HG02610 (cell line): ENCODE measurements at regions not wholly inside any gene's neighbourhood (a gene's known extent, or its start where the extent isn't known, plus 50 kb on each side); places are given as distances from the start of the nearest gene placed in this dataset.
"Not testable (repeated sequence)": the region's sequence is repeated elsewhere in the genome, so short reads cannot be mapped to it uniquely, and the experiment has no call there.

ENCODE experiments used
- ATAC-seq: cut with Tn5 transposase; IDR thresholded peaks from one replicate; pipeline ENCODE4 v1.9.1; 2021; ENCODE audit warnings: mild to moderate bottlenecking, moderate library complexity; ENCODE audit not compliant: unreplicated experiment

DNA sequence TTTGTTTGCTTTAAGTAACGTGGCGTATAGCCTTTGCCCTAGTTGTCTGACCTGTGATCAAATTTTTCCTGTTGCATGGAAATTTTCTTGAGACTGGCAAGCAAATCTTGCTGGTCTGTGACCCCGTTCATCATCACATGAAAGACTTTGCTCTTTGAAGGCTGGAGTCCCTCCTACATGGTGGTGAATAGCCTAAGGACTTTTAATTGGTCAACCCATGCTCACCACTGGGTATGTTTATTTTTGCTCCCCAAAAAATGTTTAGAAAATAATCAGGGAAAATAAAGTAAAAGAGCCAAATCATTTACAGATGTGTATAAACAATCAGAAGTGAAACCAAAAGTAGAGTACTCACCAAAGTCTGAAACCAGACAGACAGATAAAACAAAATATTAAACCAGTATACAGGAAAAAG is 1075.3 kb upstream of the ALCAM start:
- ATAC-seq: peak; percentile 72

DNA sequence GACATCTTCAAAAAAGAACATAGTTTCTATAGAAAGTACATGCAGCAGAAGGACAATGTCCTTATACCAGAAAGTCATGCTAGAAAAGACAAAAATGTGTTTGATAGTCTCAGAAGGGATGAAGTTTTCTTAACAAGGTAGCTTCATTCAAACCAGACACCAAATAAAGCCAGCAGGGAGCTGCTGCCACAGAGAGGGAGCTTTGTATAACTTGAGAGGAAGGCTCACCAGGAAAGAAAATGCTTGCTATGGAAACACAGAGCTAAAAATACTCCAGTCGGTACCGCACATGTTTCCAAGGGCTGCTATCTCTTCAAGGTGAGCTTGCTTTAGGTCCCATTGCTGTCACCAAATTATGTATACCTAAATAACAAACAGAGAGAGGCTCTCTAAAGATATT is 1074.8 kb upstream of the ALCAM start:
- peak; percentile 21 for ATAC-seq

DNA sequence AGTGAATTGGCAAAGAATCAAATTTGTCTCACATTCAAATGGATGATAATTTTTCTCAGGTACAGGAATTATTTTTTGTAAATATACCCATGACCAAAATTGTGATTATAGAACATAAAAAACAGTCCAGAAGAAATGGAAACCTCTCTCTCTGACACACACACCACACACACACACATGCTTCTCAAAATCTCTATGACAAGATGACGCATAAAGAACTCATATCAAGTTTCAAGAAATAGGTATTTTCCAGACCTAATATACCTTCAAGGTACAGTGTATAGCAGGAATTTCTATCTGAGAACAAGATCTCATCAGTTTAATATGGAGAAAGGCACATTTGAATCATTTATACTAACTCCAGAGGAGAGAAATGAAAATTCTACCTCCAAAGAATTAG is 1069.1 kb upstream of the ALCAM start:
- no peak for ATAC-seq

DNA sequence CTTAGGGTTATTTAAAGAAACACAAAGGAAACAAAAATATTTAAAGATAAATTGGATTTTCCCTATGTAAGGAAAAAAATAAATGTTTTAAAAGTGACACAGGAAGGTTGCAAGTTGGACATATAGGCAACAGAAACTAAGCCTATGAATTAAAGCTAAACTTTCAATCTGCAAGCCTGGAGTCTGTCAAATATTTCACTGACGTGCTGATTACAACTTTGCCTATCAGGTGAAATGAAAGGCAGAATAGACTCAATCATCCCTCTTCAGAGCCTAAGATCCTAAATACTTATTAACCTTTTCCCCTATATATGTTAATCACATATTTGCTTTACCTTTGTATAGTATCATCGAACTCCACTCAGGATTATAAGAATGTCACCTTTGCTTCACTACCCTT is 1068.0 kb upstream of the ALCAM start:
- ATAC-seq: no peak

DNA sequence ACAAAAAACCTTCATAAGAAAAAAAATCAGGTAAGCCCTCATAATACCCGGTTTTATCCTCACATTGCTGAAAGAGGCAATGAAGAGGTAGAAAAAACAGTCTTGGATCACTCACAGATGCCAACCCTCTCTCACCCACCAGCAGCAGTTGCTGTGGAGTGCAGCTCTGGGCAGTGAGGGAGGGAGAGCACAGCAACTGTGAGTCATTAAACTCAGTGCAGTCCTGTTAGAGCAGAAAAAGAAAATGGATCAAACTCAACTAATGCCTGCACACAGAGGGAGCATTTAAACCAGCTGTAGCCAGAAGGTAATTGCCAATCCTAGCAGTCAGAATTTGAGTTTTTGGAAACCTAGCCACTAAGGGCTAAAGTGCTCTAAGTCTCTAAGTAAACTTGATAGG is 1050.6 kb upstream of the ALCAM start:
- ATAC-seq: no peak

DNA sequence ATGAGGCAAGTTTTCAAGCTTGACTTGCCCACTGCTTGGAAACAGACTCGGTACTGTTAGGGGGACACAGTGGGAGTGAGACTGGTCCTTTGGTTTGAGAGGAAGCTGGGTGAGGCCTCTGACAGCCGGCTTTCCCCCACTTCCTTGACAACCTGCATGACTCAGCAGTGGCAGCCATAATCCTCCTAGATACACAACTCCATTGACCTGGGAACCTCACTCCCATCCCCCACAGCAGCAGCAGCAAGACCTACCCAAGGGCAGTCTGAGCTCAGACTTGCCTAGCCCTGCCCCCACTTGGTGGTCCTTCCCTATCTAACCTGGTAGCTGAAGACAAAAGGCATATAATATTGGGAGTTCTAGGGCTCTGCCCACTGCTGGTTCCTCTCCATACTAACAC is 1043.5 kb upstream of the ALCAM start:
- ATAC-seq: no peak

DNA sequence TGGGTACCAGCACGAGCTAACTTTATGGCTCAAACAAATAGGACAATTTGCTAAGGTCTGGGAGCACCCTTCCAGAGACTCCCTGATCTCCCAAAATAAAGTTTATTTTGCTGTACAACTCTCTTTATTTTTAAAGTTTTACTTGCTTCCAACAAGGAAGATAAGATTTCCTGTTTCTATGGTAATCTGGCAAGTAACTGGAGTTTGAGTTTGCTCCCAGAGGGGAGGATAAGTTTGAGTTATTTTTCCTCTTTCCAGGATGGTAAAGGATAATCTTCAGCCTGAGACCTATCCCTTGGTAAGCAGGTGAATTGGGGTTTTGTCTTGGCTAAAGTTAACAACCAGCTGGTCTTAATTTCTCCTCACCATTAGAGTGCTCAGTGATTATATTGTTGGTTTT is 1019.4 kb upstream of the ALCAM start:
- no peak for ATAC-seq

DNA sequence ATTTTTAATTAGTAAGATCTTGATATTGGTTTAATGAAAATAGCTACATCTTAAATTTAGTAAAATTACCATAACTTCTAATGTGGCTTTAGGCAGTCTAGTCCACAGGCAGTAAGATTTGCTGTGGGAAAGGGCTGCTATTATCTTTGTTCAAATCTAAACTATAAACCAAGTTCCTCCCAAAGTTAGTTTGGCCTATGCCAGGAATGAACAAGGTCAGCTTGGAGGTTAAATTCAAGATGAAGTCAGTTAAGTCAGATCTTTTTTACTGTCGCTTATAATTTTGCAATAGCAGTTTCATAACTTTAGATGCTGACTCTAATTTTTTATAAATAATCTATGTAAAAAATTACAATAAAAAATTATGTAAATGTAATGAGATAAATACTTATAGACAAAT is 1016.9 kb upstream of the ALCAM start:
- no peak for ATAC-seq

DNA sequence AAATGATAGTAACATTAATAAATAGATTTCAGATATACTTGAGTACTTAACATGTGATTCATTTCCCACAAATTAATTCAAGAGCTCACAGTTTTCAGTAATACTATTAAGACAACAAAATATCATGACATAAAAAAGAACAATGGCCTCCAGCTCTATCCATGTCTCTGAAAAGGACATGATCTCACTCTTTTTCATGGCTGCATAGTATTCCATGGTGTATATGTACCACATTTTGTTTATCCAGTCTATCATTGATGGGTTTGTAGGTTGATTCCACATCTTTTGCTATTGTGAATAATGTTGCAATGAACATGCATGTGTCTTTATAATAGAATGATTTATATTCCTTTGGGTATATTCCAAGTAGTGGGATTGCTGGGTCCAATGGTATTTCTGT is 1012.8 kb upstream of the ALCAM start:
- ATAC-seq: no peak

DNA sequence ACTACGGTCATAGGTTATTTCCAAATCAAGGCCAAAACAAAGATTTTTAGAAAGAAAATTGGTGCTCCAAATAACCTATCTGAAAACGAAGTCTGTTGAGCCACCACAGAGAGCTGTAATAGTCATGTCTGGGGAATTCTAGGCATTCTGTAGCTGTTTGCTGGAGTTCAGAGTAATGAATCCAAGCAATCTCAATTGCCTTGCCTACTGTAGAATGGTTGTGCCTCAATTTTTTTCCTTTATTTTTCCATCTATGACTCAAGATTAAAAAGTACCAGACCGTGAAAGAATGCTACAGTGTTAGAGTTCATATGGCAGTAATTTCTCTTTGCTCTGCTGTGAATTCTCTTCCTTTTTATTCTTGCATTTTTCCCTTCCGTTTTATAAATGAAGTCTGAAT is 1007.2 kb upstream of the ALCAM start:
- no peak for ATAC-seq

DNA sequence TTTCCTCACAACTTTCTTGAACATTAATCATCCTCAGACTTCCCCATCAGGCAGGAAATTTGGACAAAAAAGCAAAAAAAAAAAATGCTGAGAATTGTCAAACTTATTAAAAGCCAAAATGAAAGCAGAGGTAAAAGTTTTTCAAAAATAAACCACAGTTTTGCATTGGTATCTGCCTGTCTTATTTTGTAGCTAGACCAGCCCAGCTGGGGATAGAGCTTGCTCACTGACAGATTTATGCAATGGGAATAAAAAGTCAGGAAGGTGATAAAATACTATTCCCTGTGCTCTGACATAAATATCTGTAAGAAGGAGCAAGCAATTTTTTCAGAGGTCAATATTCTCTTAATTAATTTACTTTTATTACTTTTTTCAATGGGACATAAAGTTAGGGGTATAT is 1006.7 kb upstream of the ALCAM start:
- no peak for ATAC-seq

DNA sequence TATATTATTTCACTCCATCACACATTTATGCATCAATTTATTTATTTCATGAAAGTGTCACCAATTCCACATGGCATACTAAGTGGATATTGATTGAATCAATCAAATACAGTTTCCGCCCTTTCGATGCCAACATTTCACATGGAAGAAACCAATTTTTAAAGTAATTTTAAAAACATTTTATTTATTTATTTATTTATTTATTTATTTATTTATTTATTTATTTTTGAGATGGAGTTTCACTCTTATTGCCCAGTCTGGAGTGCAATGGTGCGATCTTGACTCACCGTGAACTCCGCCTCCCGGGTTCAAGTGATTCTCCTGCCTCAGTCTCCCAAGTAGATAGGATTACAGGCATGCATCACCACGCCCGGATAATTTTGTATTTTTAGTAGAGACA is 1005.0 kb upstream of the ALCAM start:
- not testable (repeated sequence) for ATAC-seq

DNA sequence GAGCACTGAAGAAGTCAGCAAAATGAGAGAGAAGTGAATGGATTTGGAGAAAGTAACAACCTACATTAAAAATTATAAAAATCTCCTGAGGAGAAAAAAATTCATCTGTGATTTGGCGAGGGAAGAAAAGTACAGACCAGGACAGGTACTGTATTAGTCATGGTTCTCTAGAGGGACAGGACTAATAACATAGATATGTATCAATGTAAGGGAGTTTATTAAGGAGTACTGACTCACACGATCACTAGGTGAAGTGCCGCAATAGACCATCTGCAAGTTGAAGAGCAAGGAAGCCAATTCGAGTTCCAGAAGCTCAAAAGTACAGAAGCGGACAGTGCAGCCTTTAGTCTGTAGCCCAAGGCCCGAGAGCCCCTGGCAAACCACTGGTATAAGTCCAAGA is 1004.4 kb upstream of the ALCAM start:
- no peak for ATAC-seq

DNA sequence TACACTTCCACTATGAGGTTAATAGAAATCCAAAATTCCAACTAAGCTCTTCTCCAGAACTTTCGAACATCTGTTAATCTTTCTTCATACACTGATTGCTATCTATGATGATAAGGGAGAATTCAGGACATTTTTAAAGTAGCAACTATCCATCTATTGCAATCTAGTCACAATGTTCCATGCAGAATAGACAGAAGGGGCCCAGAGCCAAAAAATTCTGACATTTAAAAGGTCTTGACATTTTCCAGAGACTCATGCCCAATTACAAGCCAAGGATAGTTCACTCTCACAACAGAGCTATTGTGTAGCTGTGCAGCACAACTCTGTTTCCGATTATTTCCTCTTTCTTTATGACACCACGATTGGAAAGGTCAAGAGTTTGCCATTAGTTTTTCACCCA is 999.7 kb upstream of the ALCAM start:
- no peak for ATAC-seq

DNA sequence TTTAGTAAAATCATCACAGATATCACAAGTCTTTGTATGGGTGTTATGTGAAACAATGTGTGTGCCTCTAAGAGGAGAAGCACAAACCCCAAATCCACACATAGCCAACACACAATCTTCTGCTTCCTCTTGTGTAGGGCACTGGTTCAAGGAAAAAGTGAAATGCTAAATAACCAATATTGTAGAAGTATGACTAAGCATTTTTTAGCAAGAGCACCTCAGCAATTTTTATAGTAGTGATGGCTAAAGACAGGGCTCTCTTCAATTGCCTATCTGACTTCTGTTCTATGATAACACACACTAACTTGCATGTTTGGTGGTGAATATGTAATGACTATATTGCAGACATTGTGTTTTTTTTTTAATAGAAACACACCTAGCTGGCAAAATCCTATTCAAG is 997.9 kb upstream of the ALCAM start:
- no peak for ATAC-seq

DNA sequence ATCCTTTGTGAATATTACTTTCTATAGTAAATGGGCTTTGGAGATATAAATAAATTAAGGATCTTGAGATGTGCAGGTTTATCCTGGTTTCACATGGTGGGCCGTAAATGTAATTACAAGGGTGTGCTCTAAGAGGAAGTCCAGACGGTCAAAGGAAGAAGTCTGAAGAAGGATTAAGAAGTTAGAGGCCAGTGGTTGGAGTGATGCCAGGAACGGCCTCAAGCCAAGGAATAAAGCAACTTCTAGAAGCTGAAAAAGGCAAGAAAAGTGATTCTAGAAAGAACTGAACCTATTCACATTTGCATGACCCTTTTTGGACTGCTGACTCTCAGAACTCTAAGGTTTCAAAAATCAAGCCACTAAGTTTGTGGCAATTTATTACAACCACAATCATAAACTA is 981.3 kb upstream of the ALCAM start:
- ATAC-seq: no peak

DNA sequence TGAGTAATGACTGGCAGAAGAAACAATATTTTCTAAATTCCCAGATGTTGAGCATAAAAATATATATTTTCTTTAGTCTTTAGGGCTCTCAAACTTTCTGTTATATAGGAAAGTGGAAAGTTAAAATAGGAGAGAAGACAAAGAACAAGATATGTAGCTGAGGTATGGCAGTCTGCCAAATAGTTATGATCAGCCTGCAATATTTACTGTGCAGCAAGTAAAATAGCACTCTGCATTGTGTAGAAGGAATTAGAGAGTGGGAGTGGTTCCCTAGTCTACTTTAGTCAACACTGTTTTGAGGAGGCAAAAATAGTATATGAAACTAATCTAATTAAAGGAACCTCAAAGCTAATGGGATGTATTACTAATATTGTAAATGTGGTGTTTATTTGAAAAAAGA is 978.1 kb upstream of the ALCAM start:
- ATAC-seq: no peak

DNA sequence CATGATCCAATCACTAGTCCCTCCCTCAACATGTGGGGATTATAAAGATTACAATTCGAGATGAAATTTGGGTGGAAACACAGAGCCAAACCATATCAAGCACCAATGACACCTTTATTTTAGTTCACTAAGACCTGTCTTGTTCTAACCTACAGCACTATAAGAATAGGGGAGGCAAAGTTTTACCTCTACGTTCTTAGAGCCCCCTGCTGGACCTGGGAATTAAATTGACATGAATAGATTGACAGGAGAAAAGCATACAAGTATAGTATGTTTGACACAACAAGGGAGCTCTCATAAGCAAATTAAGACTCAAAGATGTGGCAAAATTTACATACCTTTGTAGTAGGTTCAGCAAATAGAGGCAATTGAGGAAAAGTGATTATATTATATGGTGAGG is 974.4 kb upstream of the ALCAM start:
- no peak for ATAC-seq

DNA sequence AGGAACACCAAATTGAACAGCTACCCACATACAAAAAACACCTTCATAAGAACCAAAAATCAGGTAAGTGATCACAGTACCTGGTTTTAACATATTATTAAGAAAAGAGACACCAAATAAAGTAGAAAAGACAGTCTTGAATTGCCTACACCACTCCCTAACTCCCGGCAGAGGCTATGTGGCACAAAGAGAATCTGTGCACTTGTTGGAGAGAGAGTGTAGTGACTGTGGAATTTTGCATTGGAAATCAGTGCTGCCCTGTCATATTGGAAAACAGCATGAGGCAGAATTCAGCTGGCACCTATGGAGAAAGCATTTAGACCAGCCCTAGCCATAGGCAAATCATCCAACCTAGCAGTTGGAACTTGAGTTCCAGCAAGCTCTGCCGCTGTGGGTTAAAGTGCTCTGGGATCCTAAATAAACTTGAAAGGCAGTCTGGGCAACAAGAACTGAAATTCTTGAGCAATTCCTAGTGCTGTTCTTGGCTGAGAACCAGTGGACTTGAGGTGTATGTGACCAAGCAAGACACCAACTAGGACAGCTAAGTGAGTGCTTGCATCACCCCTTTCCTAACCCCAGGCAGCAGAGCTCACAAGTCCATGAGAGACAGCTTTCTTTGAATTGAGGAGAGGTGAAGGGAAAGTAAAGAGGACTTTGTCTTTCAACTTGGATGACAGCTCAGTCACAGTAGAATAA is 969.6 kb upstream of the ALCAM start:
- ATAC-seq: no peak

DNA sequence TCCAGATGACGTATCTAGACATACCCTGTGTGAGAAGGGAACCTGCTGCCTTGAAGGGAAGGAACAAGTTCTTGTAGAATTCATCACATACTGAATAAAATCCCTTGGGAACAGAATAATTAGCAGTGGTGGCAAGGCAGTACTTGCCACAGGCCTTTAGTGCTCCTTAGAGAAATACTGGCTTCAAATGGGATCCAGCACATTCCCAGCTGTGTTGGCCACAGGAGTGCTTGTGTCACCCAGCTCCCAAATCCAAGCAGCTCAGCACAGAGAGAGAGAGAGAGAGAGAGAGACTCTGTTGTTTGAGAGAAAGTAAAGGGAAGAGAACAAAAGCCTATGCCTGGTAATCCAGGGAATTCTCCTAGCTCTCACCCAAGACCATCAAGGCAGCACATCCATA is 969.0 kb upstream of the ALCAM start:
- no peak for ATAC-seq

DNA sequence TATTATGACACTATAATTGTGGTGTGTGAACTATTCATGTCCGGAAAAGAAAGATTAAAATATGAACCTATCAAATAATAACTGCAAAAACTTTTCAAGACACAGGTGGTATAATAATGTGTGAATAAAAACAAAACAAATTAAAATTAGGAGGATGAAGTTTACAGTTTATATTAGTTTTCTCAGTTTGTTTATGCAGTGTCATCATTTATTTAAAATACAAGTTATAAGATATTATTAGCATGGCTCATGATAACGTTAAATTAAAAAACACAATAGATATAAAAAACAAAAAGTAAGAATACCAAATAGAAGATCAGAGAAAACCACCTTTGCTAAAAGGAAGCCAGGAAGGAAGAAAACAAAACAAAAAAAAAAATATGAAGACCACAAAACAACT is 963.8 kb upstream of the ALCAM start:
- ATAC-seq: no peak

DNA sequence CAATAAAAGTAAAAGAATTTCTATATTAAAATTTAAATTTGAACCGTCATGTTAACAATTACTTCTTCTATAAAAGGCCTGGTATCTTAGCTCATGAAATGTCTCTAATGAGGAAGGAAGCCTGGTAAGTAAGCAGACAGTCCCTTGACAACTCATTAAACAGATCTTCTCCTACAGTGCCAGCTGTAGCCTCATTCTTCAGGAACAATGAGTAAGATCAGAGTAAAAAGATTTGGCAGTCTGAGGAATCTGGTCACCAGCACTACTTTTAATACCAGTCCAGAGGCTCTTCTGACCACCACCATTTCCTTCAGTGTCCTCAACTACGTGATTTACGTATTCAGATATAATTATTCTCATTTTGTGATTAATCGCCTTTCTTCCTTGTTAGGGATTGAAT is 955.0 kb upstream of the ALCAM start:
- no peak for ATAC-seq
